ENCODE measurements at regions not wholly inside any gene's neighbourhood (a gene's known extent, or its start where the extent isn't known, plus 50 kb on each side); places are given as distances from the start of the nearest gene placed in this dataset.
A peak's percentile ranks its signal among the peaks of the same experiment; 100 is the strongest.
"Not testable (repeated sequence)": the region's sequence is repeated elsewhere in the genome, so short reads cannot be mapped to it uniquely, and the experiment has no call there.

GRCh38 chr5:157956271-157956885 lies 97.4 kb upstream of the CLINT1 start:
- Mint-ChIP-seq H3K27me3 (peaks cover 15% of the 10 kb centered on the region), H3K4me3 (no peak overlapping the region), H3K9me3 (peaks cover 3% of the 10 kb centered on the region), H3K36me3 (ENCODE audit: low read depth) (no peaks in the 10 kb centered on the region), H3K27ac (no peak overlapping the region), H3K4me1 (peaks cover 4% of the 10 kb centered on the region)
- peak; percentile 46 for ATAC-seq (replicated peaks)

GRCh38 chr5:157955541-157956172 lies 96.7 kb upstream of the CLINT1 start:
- H3K4me3 Mint-ChIP-seq: no peak overlapping the region
- no peak overlapping the region for H3K27ac Mint-ChIP-seq
- H3K9me3 Mint-ChIP-seq: peaks cover 3% of the 10 kb centered on the region
- peaks cover 15% of the 10 kb centered on the region for H3K27me3 Mint-ChIP-seq
- ATAC-seq (replicated peaks): no peak
- H3K36me3 Mint-ChIP-seq (ENCODE audit: low read depth): no peaks in the 10 kb centered on the region
- peaks cover 4% of the 10 kb centered on the region for H3K4me1 Mint-ChIP-seq

GRCh38 chr5:157952374-157952685 lies 93.4 kb upstream of the CLINT1 start:
- Mint-ChIP-seq H3K9me3 (peaks cover under 1% of the 10 kb centered on the region), H3K36me3 (ENCODE audit: low read depth) (no peaks in the 10 kb centered on the region), H3K27me3 (peaks cover 23% of the 10 kb centered on the region), H3K4me3 (no peak overlapping the region), H3K27ac (no peak overlapping the region), H3K4me1 (peaks cover 4% of the 10 kb centered on the region)
- no peak for ATAC-seq (replicated peaks)

DNA sequence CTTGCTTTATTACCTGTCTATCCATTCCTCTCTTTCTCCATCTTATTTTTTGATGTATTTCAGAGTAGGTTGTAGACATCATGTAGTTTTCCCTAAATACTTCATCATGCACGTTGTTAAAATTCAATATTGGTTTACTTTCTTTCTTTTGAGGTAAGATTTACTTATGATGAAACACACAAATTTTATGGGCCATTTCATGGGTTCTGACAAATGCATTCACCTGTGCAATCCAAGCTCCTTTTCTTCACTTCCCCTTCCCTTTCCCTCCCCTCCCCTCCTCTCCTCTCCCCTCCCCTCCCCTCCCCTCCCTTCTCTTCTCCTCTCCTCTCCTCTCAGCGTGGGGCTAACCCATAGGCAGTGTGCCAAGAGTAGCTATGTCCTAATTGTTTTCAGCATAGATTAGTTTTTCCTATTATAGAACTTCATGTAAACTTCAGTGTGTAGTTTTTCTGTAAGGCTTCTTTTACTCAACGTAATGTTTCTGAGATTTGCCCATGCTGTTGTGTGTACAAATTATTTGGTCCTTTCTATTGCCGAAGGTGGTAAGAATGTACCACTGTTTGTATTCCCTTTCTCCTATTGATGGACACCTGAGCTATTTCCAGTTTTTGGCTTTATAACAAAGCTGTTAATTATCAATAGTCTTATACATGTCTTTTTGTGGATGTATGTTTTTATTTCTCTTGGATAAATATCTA lies 92.9 kb upstream of the CLINT1 start:
- Mint-ChIP-seq H3K36me3 (ENCODE audit: low read depth) (no peaks in the 10 kb centered on the region), H3K27ac (no peak overlapping the region), H3K9me3 (no peaks in the 10 kb centered on the region), H3K4me3 (no peak overlapping the region), H3K4me1 (peaks cover 4% of the 10 kb centered on the region), H3K27me3 (peaks cover 20% of the 10 kb centered on the region)
- ATAC-seq (replicated peaks): no peak

GRCh38 chr5:157949520-157949919 lies 90.6 kb upstream of the CLINT1 start:
- Mint-ChIP-seq H3K27ac (no peak overlapping the region), H3K36me3 (ENCODE audit: low read depth) (no peaks in the 10 kb centered on the region), H3K4me3 (no peak overlapping the region), H3K27me3 (peaks cover 17% of the 10 kb centered on the region), H3K9me3 (no peaks in the 10 kb centered on the region), H3K4me1 (peaks cover 4% of the 10 kb centered on the region)
- ATAC-seq (replicated peaks): no peak

DNA sequence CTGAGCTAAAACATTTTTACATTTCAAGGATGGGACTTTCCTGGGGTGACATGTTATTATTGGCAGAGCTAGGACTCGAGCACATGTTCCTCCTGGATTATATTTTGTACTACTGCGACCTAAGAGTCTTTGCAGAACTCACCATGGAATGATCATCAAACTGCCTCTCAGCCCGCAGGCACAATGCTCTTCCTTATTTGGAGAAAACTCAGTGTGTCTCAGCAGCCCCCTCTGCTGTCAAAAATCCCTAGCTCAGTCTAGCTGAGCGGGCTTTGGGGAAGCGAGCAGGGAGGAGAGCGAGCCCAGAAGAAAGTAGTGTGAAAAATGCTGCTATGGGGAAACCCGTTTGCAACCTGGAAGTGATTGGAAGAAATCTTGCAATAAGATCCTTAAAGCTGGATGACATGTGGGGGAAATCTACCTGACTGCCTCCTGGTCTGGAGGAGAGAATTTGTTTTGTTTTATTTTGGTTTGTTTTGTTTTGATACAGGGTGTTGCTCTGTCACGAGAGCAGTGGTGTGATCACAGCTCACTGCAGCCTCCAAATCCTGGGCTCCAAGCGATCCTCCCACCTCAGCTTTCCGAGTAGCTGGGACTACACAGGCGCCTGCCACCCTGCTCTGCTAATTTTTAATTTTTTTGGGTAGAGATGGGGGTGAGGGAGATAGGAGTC lies 89.9 kb upstream of the CLINT1 start:
- Mint-ChIP-seq H3K4me3 (no peak overlapping the region), H3K4me1 (peaks cover 4% of the 10 kb centered on the region), H3K27me3 (peaks cover 17% of the 10 kb centered on the region), H3K27ac (no peak overlapping the region), H3K9me3 (no peaks in the 10 kb centered on the region), H3K36me3 (ENCODE audit: low read depth) (no peaks in the 10 kb centered on the region)
- ATAC-seq (replicated peaks): peak; percentile 87

DNA sequence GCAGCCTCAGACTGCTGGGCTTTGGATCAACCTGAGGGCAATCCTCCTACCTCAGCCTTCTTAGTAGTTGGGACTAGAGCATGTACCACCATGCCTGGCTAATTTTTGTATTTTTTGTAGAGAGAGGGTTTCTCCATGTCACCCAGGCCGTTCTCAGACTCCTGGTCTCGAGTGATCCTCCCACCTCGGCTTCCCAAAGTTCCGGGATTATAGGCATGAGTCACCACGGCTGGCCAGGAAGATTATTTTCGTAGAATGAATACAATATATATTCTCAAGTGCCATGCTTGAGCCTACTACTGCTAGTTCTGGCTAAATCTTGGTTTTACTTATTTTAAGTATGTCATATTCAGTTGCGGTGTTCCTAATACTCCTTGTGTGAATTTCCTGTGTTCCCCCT lies 88.2 kb upstream of the CLINT1 start:
- Mint-ChIP-seq H3K4me3 (no peak overlapping the region), H3K36me3 (ENCODE audit: low read depth) (no peaks in the 10 kb centered on the region), H3K27me3 (peaks cover 12% of the 10 kb centered on the region), H3K4me1 (peaks cover 4% of the 10 kb centered on the region), H3K9me3 (no peaks in the 10 kb centered on the region), H3K27ac (no peak overlapping the region)
- no peak for ATAC-seq (replicated peaks)

DNA sequence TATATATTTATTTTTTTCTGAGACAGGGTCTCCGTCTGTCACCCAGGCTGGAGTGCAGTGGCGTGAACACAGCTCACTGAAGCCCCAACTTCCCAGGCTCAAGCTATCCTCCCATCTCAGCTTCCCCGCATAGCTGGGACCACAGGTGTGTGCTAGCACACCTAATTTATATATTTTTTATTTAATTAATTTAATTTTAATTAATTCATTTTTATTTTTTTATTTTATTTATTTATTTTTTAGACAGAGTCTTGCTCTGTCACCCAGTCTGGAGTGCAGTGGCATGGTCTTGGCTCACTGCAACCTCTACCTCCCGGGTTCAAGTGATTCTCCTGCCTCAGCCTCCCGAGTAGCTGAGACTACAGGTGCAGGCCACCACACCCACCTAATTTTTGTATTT lies 86.9 kb upstream of the CLINT1 start:
- H3K27me3 Mint-ChIP-seq: peaks cover 12% of the 10 kb centered on the region
- not testable (repeated sequence) for ATAC-seq (replicated peaks); H3K36me3 Mint-ChIP-seq (ENCODE audit: low read depth); H3K27ac Mint-ChIP-seq; H3K4me1 Mint-ChIP-seq; H3K9me3 Mint-ChIP-seq; H3K4me3 Mint-ChIP-seq

- H3K9me3 Mint-ChIP-seq: no peaks in the 10 kb centered on the region
- peaks cover 4% of the 10 kb centered on the region for H3K4me1 Mint-ChIP-seq
- no peak overlapping the region for H3K27ac Mint-ChIP-seq
- ATAC-seq (replicated peaks): no peak
- H3K27me3 Mint-ChIP-seq: peaks cover 10% of the 10 kb centered on the region
- H3K4me3 Mint-ChIP-seq: no peak overlapping the region
- H3K36me3 Mint-ChIP-seq (ENCODE audit: low read depth): no peaks in the 10 kb centered on the region
Observed at GRCh38 chr5:157944938-157945337, 86.0 kb upstream of the CLINT1 start.

GRCh38 chr5:157944077-157944633 lies 85.2 kb upstream of the CLINT1 start:
- peaks cover 4% of the 10 kb centered on the region for H3K4me1 Mint-ChIP-seq
- peaks cover 4% of the 10 kb centered on the region for H3K27me3 Mint-ChIP-seq
- H3K27ac Mint-ChIP-seq: no peak overlapping the region
- H3K9me3 Mint-ChIP-seq: no peaks in the 10 kb centered on the region
- ATAC-seq (replicated peaks): no peak
- H3K36me3 Mint-ChIP-seq (ENCODE audit: low read depth): no peaks in the 10 kb centered on the region
- no peak overlapping the region for H3K4me3 Mint-ChIP-seq

GRCh38 chr5:157942595-157942994 lies 83.7 kb upstream of the CLINT1 start:
- ATAC-seq (replicated peaks): no peak
- Mint-ChIP-seq H3K4me1 (no peaks in the 10 kb centered on the region), H3K27me3 (no peaks in the 10 kb centered on the region), H3K36me3 (ENCODE audit: low read depth) (no peaks in the 10 kb centered on the region), H3K27ac (no peak overlapping the region), H3K9me3 (no peaks in the 10 kb centered on the region), H3K4me3 (no peak overlapping the region)

DNA sequence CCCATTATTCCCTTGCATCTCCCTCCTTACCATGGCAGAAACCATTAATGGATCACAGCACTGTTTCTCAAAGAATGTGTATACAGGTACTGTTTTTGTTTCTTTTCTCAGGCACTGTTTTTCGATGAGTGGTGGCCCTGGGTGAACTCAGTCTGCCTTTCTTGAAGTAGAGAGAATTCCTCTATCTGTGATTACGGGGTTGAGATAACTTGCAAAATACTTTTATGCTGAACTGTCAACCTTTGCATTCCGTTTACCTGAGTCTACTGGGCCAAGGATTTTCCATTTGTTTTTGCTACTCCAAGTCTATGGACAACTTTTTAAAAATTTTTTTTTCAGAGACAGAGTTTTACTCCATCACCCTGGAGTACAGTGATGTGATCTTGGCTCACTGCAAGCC lies 82.7 kb upstream of the CLINT1 start:
- no peaks in the 10 kb centered on the region for H3K4me1 Mint-ChIP-seq
- H3K4me3 Mint-ChIP-seq: no peak overlapping the region
- H3K27me3 Mint-ChIP-seq: no peaks in the 10 kb centered on the region
- no peak for ATAC-seq (replicated peaks)
- H3K27ac Mint-ChIP-seq: no peak overlapping the region
- no peaks in the 10 kb centered on the region for H3K36me3 Mint-ChIP-seq (ENCODE audit: low read depth)
- no peaks in the 10 kb centered on the region for H3K9me3 Mint-ChIP-seq

DNA sequence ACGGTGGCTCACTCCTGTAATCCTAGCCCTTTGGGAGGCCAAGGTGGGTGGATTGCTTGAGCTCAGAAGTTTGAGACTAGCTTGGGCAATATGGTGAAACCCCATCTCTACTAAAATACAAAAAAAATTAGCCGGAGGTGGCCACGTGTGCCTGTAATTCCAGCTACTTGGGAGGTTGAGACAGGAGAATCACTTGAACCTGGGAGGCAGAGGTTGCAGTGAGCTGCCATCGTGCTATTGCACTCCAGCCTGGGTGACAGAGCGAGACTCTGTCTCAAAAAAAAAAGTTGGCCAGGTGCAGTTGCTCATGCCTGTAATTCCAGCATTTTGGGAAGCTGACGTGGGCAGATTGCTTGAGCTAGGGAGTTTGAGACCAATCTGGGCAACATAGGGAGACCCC lies 79.2 kb upstream of the CLINT1 start:
- not testable (repeated sequence) for H3K27me3 Mint-ChIP-seq; ATAC-seq (replicated peaks); H3K36me3 Mint-ChIP-seq (ENCODE audit: low read depth); H3K27ac Mint-ChIP-seq; H3K4me1 Mint-ChIP-seq; H3K4me3 Mint-ChIP-seq; H3K9me3 Mint-ChIP-seq

GRCh38 chr5:157936776-157937501 lies 78.0 kb upstream of the CLINT1 start:
- H3K9me3 Mint-ChIP-seq; ATAC-seq (replicated peaks); H3K27me3 Mint-ChIP-seq; H3K4me3 Mint-ChIP-seq; H3K4me1 Mint-ChIP-seq; H3K36me3 Mint-ChIP-seq (ENCODE audit: low read depth); H3K27ac Mint-ChIP-seq: not testable (repeated sequence)

Data from activated T-helper 17 cell treated with anti-CD3 and anti-CD28 coated beads, Interleukin-2, amount 50 U/mL, for 72 hours (primary cell).